ENCODE measurements at regions not wholly inside any gene's neighbourhood (a gene's known extent, or its start where the extent isn't known, plus 50 kb on each side); places are given as distances from the start of the nearest gene placed in this dataset.

DNA sequence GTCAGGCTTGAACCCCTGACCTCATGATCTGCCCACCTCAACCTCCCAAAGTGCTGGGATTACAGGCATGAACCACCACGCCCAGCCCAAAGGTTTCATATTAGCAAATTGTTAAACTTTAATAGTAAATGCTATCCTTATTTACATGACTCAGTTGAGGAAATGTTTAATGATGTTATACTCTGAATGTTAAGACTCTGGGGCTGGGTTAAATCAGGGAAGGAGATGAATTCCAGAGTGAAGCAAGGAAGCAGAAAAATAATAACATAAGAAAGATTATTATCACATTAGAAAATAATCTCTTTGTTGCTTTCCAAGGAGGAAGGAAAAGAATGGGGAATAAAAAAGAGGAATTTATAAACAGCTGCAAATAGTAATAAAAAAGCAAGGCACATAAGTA is 105.3 kb downstream of the PTGS2 start:
- H3K36me3 Mint-ChIP-seq (ENCODE audit: low read depth) = no peaks in the 10 kb centered on the region
- no peaks in the 10 kb centered on the region for H3K9me3 Mint-ChIP-seq
- peaks cover 31% of the 10 kb centered on the region for H3K4me1 Mint-ChIP-seq (ENCODE audit: low read depth)
- no peak overlapping the region for H3K4me3 Mint-ChIP-seq
- no peak overlapping the region for H3K27ac Mint-ChIP-seq
- no peaks in the 10 kb centered on the region for H3K27me3 Mint-ChIP-seq
- intact Hi-C loops (cut with micrococcal nuclease) = no loop called here

DNA sequence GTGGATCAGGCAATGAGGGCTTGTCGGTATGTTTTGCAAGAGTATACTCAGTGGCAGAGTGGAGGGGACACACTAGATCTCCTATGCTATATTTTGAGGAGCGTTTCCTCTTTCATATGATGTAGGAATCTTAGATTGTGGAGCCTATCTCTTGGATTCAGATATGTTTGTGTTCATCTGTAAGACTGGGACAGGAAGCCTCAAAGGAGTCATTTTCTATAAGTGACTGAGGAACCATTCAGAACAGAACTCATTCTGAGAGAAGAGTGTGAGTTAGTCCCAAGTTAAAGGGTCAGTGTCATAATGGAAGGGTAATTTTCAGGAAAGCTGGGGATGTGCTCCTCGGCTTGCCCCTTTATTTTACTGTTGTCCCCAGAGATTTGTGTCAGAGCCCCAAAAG is 107.7 kb downstream of the PTGS2 start:
- H3K4me1 Mint-ChIP-seq (ENCODE audit: low read depth) = peaks cover 31% of the 10 kb centered on the region
- no peak overlapping the region for H3K4me3 Mint-ChIP-seq
- no peak overlapping the region for H3K27ac Mint-ChIP-seq
- no peaks in the 10 kb centered on the region for H3K9me3 Mint-ChIP-seq
- H3K36me3 Mint-ChIP-seq (ENCODE audit: low read depth) = no peaks in the 10 kb centered on the region
- intact Hi-C loops (cut with micrococcal nuclease) = no loop called here
- no peaks in the 10 kb centered on the region for H3K27me3 Mint-ChIP-seq

DNA sequence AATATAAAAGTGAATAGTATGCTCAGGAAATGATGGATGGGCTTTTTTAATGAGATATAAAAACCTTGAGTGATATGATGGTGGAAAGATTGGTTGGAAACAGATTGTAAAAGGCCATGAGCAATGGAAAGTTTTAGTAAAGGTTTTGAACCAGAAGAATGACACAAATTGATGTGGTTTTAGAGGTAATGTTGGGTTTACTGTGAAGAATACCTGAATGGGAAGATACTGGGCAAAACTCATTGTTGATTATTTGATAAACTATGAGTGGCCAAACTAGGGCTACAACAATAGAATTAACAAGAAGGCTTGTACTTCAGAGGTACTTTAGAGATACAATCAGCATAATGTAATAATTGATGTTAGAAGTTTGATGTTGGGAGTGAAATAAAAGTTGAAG is 108.5 kb downstream of the PTGS2 start:
- no peak overlapping the region for H3K4me3 Mint-ChIP-seq
- H3K27me3 Mint-ChIP-seq = no peaks in the 10 kb centered on the region
- no peaks in the 10 kb centered on the region for H3K9me3 Mint-ChIP-seq
- no peak overlapping the region for H3K27ac Mint-ChIP-seq
- intact Hi-C loops (cut with micrococcal nuclease) = no loop called here
- peaks cover 25% of the 10 kb centered on the region for H3K4me1 Mint-ChIP-seq (ENCODE audit: low read depth)
- no peaks in the 10 kb centered on the region for H3K36me3 Mint-ChIP-seq (ENCODE audit: low read depth)

DNA sequence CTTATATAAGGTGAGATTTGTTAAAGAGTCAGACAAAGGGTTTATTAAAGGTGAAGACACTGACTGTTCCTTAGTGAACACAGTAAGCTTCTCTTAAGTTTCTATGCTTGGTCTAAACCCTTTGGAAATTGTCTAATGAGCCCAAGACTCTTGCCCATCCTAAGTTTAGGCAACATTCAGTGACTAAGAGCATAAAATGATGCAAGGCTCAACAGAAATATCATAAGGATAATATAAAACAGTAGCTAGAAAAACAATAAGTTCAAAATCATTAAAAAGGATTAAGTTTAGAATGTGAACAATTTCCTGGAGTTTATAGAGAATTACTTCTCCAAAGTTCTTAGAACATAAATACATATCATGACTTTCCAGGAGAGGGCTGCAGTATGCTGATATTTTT is 108.9 kb upstream of the PDC start:
- Mint-ChIP-seq H3K9me3 (no peaks in the 10 kb centered on the region), H3K4me3 (no peak overlapping the region), H3K27ac (no peak overlapping the region), H3K36me3 (ENCODE audit: low read depth) (no peaks in the 10 kb centered on the region), H3K4me1 (ENCODE audit: low read depth) (peaks cover 8% of the 10 kb centered on the region), H3K27me3 (no peaks in the 10 kb centered on the region)
- intact Hi-C loops (cut with micrococcal nuclease) = no loop called here

DNA sequence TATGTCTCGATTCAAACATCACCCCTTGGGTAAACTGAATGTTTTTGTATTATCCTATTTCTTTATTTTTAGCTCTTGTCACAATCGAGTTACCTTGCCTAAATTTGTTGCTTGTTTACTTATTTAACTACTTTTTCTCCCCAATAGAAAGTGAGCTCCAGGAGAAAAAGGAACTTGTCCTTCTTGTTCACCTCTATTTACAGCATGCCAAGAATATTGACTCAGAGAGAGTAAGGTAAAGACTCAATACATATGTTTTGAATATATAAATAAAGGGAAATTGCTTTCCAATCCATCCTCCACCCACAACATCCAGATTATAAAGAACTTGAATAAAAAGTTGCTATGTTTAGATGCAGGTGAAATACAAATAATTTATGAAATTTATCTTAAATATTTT is 107.3 kb upstream of the PDC start:
- intact Hi-C loops (cut with micrococcal nuclease) = no loop called here
- Mint-ChIP-seq H3K9me3 (no peaks in the 10 kb centered on the region), H3K4me3 (no peak overlapping the region), H3K4me1 (ENCODE audit: low read depth) (peaks cover 8% of the 10 kb centered on the region), H3K36me3 (ENCODE audit: low read depth) (no peaks in the 10 kb centered on the region), H3K27ac (no peak overlapping the region), H3K27me3 (no peaks in the 10 kb centered on the region)

GRCh38 chr1:186566140-186566855 is 105.4 kb upstream of the PDC start:
- Mint-ChIP-seq H3K4me3 (no peak overlapping the region), H3K27ac (no peak overlapping the region), H3K36me3 (ENCODE audit: low read depth) (no peaks in the 10 kb centered on the region), H3K27me3 (no peaks in the 10 kb centered on the region), H3K9me3 (no peaks in the 10 kb centered on the region), H3K4me1 (ENCODE audit: low read depth) (no peaks in the 10 kb centered on the region)
- intact Hi-C loops (cut with micrococcal nuclease) = no loop called here

DNA sequence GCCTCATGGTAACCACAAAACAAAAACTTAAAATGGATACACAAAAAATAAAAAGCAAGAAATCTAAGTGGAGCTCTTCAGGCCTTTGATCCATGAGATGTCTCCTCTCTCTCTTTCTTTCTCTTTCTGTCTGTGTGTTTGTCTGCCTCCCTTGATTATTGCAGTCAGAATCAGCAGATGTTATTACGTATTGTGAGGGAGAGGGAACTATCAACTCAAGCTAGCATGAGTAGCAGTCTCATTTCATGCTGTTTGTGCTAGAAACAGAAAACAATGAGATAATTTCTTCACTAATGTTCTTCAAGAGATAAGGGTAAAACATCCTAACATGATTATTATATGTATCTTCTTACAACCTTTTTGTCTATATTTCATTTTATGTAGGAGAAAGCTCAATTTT is 103.7 kb upstream of the PDC start:
- intact Hi-C loops (cut with micrococcal nuclease) = no loop called here
- H3K27ac Mint-ChIP-seq = no peak overlapping the region
- H3K4me1 Mint-ChIP-seq (ENCODE audit: low read depth) = no peaks in the 10 kb centered on the region
- no peak overlapping the region for H3K4me3 Mint-ChIP-seq
- no peaks in the 10 kb centered on the region for H3K9me3 Mint-ChIP-seq
- no peaks in the 10 kb centered on the region for H3K36me3 Mint-ChIP-seq (ENCODE audit: low read depth)
- no peaks in the 10 kb centered on the region for H3K27me3 Mint-ChIP-seq

DNA sequence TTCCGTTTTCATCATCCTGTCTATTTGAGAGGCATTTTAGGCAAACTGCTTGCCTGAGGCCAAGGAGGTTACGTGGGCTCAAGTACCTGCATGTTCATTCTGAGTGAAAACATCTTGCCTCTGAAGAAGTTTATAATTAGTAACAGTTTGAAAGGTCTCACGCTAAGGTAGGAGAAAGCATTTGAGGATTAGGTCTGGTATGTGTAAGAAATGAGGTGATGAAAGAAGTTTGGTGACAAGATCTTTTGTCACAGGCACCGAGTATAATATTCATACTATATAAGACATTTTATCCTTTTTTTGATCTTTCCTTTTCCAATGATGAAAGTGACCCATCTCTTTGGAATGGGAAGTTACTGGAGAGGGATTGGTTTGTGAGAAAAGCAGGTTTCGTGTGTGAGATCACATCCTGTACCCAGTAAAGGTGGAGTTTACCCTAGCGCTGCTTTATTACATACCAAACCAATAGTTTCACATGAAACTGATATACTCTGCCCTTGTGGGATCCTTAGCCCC is 98.7 kb upstream of the PDC start:
- Mint-ChIP-seq H3K4me3 (no peak overlapping the region), H3K27me3 (no peaks in the 10 kb centered on the region), H3K36me3 (ENCODE audit: low read depth) (no peaks in the 10 kb centered on the region), H3K4me1 (ENCODE audit: low read depth) (no peaks in the 10 kb centered on the region), H3K9me3 (no peaks in the 10 kb centered on the region), H3K27ac (no peak overlapping the region)
- intact Hi-C loops (cut with micrococcal nuclease) = no loop called here

- Mint-ChIP-seq H3K27me3 (no peaks in the 10 kb centered on the region), H3K36me3 (ENCODE audit: low read depth) (no peaks in the 10 kb centered on the region), H3K4me1 (ENCODE audit: low read depth) (no peaks in the 10 kb centered on the region), H3K9me3 (peaks cover 8% of the 10 kb centered on the region), H3K27ac (no peak overlapping the region), H3K4me3 (no peak overlapping the region)
- intact Hi-C loops (cut with micrococcal nuclease) = no loop called here
Measured at GRCh38 chr1:186557147-186557777, 96.3 kb upstream of the PDC start.

DNA sequence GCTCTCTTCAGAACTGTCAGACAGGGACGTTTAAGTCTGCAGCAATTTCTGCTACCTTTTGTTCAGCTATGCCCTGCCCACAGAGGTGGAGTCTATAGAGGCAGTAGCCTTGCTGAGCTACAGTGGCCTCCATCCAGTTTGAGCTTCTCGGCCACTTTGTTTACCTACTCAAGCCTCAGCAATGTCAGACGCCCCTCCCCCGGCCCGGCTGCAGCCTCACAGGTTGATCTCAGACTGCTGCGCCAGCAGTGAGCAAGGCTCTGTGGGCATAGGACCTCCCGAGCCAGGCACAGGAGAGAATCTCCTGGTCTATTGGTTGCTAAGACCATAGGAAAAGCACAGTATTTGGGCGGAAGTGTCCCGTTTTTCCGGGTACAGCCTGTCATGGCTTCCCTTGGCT is 89.9 kb upstream of the PDC start:
- Mint-ChIP-seq H3K9me3 (peaks cover 48% of the 10 kb centered on the region), H3K27ac (no peak overlapping the region), H3K36me3 (ENCODE audit: low read depth) (no peaks in the 10 kb centered on the region)

DNA sequence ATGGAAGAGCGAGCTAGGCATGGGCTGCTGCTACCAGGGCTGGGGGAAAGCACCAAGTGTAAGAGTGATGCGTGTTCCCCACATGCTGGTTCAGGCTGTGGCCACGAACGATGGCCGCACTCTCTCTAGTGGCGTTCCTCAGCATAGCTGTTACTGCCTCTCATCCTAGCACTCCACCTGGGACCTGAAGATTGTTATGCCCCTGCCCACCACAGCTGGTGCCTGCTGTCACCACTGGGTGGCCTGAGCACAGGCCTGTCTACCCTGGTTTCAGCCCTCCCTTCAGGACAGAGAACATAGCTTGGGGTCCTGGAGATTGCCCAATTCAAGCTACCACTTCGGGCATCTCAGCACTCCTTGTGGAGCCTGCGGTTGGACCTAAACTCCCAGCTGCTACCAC is 80.1 kb upstream of the PDC start:
- H3K36me3 Mint-ChIP-seq (ENCODE audit: low read depth) = no peaks in the 10 kb centered on the region
- intact Hi-C loops (cut with micrococcal nuclease) = no loop called here
- no peak overlapping the region for H3K27ac Mint-ChIP-seq
- no peak overlapping the region for H3K4me3 Mint-ChIP-seq
- peaks cover 11% of the 10 kb centered on the region for H3K4me1 Mint-ChIP-seq (ENCODE audit: low read depth)
- H3K9me3 Mint-ChIP-seq = peaks cover 38% of the 10 kb centered on the region
- no peaks in the 10 kb centered on the region for H3K27me3 Mint-ChIP-seq

More for the DNA sequence above, 89.9 kb upstream of the PDC start:
- Mint-ChIP-seq H3K27me3 (no peaks in the 10 kb centered on the region), H3K4me3 (no peak overlapping the region), H3K4me1 (ENCODE audit: low read depth) (no peaks in the 10 kb centered on the region)
- intact Hi-C loops (cut with micrococcal nuclease) = no loop called here

- intact Hi-C loops (cut with micrococcal nuclease) = no loop called here
- Mint-ChIP-seq H3K4me3 (no peak overlapping the region), H3K27ac (no peak overlapping the region), H3K27me3 (no peaks in the 10 kb centered on the region), H3K36me3 (ENCODE audit: low read depth) (no peaks in the 10 kb centered on the region), H3K9me3 (peaks cover 38% of the 10 kb centered on the region), H3K4me1 (ENCODE audit: low read depth) (peaks cover 12% of the 10 kb centered on the region)
Measured at GRCh38 chr1:186540521-186540920, 79.6 kb upstream of the PDC start.

- Mint-ChIP-seq H3K9me3 (peaks cover 19% of the 10 kb centered on the region), H3K36me3 (ENCODE audit: low read depth) (no peaks in the 10 kb centered on the region), H3K27ac (no peak overlapping the region), H3K27me3 (no peaks in the 10 kb centered on the region), H3K4me1 (ENCODE audit: low read depth) (peaks cover 12% of the 10 kb centered on the region), H3K4me3 (no peak overlapping the region)
- intact Hi-C loops (cut with micrococcal nuclease) = no loop called here
Measured at GRCh38 chr1:186536273-186536890, 75.5 kb upstream of the PDC start.

GRCh38 chr1:186535388-186536133 is 74.6 kb upstream of the PDC start:
- intact Hi-C loops (cut with micrococcal nuclease) = no loop called here
- H3K4me1 Mint-ChIP-seq (ENCODE audit: low read depth) = peaks cover 20% of the 10 kb centered on the region
- no peaks in the 10 kb centered on the region for H3K36me3 Mint-ChIP-seq (ENCODE audit: low read depth)
- no peak overlapping the region for H3K4me3 Mint-ChIP-seq
- H3K27ac Mint-ChIP-seq = no peak overlapping the region
- no peaks in the 10 kb centered on the region for H3K27me3 Mint-ChIP-seq
- H3K9me3 Mint-ChIP-seq = peaks cover 11% of the 10 kb centered on the region

All from dendritic cell treated with granulocyte-macrophage colony-stimulating factor and Interleukin-4, amounts not matched to agents 40 ng/mL and 50 ng/mL, for 4 days (primary cell).